ENCODE measurements at regions not wholly inside any gene's neighbourhood (a gene's known extent, or its start where the extent isn't known, plus 50 kb on each side); places are given as distances from the start of the nearest gene placed in this dataset.

DNA sequence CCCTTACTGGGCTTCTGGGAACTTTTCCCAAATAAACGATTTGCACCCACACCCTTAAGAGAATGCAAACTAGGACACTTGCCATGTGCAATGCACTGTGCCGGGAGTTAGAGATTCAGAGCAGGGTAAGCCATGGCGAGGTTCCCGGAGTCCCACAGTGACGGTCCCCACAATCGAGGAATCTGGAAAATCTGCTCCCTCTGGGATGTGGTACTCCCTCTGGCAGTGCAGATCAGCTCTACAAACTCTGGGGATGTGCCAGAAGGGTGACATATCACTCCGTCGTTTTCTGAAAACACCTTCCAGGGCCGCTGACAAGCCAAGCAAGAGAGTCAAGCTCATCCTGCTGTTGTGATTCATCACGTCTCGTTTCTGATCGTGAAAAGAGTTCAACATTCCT is 537.5 kb downstream of the BCOR start:
- TF ChIP-seq YY1 (IDR thresholded peaks at IDR 0.05; ENCODE audit: insufficient read depth, insufficient read length) (no peak), ZNF274 (IDR thresholded peaks at IDR 0.05; ENCODE audit: low read depth, low read length) (no peak), SUZ12 (IDR thresholded peaks at IDR 0.05; ENCODE audit: extremely low read depth, insufficient read depth, insufficient read length) (no peak)

All from NT2/D1 (cell line).